GM18870 (cell line): ENCODE measurements at regions not wholly inside any gene's neighbourhood (a gene's known extent, or its start where the extent isn't known, plus 50 kb on each side); places are given as distances from the start of the nearest gene placed in this dataset.

Experiments
- ATAC-seq: cut with Tn5 transposase; IDR thresholded peaks from one replicate; pipeline ENCODE4 v1.9.1; 2021; ENCODE audit warnings: moderate library complexity; ENCODE audit not compliant: unreplicated experiment

DNA sequence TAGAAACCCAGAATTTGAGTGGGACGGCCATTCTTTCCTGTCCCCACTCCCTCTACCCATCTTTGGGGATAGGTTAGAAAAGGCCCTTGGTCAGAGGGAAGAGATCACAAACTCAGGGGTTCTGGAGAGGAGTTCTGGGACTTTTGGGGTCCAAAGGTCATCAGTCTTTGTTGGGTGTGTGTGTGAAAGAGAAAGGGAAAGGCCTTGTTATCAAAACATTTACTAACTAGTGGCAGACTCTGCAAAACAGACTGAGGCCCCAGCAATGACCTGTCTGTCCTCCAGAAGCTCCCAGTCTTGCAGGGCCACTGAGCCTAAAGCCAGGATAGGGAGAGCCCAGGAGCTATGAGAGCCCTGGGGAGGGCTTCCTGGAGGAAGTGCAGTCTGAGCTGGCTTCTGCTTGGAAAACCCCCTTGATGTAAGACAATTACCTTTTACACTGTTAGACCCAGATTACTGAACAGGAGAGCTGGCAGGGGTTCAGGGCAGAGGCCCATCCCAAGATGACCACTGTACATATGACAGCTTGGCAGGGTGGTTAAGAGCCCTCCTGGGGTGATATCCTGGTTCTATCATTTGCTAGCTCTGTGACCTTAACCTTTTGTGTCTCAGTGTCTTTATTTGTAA lies 429.1 kb upstream of the CCDC196 start:
- ATAC-seq = no peak

GRCh38 chr14:66065188-66065587 lies 421.0 kb upstream of the CCDC196 start:
- ATAC-seq = no peak

- ATAC-seq = no peak
Observed at GRCh38 chr14:66066981-66067776, 419.0 kb upstream of the CCDC196 start.

- no peak for ATAC-seq
Observed at GRCh38 chr14:66069036-66069435, 417.1 kb upstream of the CCDC196 start.

- ATAC-seq = no peak
Observed at GRCh38 chr14:66069830-66070541, 416.2 kb upstream of the CCDC196 start.

DNA sequence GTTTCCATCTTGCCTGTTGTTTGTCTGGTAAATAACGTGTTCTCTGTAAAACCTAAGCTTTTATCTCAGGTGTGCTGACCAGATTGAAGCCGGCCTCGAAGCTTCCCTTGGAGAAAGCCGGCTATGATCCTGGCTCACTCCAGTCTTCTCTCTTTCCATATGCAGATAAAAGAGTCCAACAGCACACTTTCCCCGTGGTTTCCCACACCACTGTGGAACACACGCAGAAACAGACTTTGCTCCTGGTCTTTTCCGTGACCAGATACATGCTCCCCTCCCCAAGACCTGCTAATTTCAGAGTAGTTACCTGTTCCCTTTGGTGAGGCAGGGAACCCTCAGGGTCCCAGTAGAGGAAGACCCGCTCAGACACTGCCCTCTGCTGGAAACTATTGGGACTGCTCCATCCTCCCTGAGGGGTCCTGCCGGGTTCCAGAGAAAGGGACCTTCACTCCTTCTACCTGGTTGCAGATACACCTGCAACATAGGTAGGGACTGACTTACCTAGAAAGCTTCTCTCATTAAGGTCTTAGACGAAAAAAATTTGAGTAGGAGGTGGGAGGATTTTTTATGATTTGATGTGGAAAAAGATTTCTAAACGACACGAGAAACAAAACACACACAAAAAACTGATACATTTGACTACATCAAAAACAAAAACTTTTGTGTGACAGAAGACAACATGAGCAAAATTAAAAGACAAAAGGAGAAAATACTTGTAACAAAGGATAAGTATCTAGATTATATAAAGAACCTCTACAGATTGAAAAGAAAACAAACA lies 415.4 kb upstream of the CCDC196 start:
- ATAC-seq = no peak

- ATAC-seq = no peak
Observed at GRCh38 chr14:66072190-66073084, 413.7 kb upstream of the CCDC196 start.

GRCh38 chr14:66074537-66074936 lies 411.6 kb upstream of the CCDC196 start:
- no peak for ATAC-seq

DNA sequence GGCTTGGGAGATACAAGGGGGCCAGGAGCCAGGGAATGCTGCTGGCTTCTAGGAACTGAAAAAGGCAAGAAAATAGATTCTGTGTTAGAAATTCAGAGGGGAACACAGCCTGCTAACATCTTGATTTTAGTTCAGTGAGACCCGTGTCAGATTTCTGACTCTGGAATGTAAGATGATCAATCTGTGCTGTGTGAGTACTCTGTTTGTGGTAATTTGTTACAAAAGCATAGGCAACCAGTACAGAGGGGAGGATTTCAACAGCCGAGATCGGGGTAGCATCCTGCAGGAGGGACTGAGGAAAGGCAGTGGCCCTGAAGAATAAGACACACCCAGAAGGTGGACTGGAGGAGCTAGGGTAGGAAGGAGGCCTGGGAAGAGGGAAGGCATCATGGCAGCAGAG lies 410.0 kb upstream of the CCDC196 start:
- ATAC-seq = no peak

DNA sequence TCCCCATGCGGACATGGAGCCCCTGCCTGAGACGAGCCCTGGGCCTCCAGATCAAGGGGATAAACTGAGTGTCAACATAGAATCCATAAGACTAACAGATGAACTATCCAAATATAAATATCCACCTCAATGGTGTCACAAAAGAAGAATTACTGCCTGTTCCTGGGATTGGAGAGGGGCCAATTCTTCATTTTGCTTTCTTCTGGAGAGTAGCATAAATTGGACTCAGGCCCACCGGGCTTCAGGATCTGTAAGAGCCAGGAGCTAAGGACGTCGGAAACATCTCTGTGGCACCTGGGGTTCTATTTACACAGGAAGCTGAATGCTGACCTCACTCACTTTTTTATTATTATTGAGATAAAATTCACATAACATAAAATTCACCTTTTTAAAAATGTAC lies 408.2 kb upstream of the CCDC196 start:
- ATAC-seq = no peak

- no peak for ATAC-seq
Observed at GRCh38 chr14:66081594-66082376, 404.4 kb upstream of the CCDC196 start.

GRCh38 chr14:66085224-66085623 lies 400.9 kb upstream of the CCDC196 start:
- ATAC-seq = no peak

DNA sequence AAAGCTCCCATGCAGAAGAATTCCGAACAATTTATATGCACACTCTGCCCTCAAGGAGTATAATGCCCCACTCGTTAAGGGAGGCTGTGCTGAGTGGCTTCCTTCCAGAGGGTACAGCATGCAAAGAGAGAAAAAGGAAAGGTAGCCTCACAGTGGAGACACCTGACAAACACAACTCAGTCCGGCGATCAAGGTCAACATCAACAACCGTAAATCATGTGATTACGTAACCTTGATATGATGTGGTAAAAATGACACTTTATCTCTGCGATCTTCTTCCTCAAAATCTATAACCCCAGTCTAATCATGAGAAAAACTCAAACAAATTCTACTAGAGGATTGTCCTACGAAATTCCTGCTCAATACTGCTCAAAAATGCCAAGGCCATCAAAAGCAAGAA lies 400.5 kb upstream of the CCDC196 start:
- ATAC-seq = no peak

DNA sequence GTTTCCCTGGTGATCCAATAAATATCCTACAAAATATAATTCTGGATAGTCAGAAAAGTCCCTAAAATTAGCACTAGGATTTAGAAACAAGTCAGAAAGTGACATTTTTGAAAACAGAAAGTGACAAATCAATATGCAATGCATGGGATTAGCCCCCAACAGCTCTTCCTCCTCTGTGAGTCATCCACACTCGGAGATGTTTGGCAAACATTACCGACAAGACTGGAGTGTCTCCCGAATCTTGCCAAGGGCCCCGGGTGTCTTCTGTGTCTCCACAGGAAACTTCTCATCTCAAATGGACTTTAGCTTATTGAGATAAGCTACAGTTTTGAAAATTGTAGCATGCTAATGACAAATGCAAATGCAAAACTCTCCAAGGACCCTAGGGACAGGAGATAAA lies 398.9 kb upstream of the CCDC196 start:
- no peak for ATAC-seq

DNA sequence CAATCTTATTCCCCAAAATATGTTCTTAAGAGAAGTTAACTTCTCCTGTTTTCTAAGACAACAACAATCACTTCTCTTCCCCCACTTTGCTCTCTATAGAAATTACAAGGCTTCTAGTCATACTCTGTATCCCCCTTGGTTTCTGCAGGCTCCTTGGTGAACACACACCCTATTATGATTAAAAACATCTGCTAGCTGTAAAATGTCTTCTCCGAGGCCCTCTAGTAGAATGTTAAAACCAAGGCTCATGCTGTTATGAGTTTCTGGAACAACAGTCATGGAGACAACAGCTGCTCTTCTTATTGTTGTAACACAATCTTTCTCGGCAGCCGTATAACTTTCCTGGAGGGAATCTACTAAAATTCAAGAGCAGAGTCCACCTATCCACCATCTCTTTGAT lies 397.5 kb upstream of the CCDC196 start:
- no peak for ATAC-seq

DNA sequence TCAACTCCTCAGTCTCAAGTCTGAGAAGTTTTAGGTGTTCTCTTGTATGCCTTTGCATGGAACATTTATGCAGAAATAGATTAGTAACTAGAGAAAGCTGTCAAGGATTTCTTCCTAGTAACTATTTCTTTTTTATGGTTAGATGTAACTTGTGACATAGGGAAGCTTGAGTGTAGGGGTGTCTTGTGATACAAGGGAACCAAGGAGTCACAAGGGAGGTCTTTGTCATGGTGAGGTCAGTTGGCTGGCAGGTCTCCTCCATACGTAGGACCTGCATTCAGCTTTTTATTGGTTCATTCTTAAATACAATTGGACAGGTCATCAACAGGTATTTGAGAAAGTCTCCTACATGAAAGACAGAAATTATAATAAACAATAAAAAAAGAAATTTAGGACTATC lies 394.0 kb upstream of the CCDC196 start:
- no peak for ATAC-seq

DNA sequence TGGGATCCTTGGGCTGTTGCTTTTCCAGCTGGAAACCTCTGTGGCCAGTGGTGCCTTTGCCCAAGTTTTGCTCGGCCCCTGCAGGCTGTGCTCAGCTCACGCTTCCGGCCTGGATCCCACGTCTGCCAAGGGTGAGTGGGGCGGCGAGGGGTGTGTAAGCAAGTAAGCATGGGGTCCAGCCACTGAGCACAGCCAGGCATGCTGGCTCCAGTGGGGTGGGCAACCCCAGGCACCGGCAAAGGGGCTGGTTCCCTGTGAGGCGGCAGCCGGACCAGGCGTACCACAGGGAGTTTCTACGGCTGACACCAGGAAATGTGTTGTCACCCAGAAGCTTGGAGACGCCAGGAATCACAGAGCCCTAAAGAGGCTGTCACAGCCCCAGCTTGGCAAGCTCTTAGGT lies 393.4 kb upstream of the CCDC196 start:
- no peak for ATAC-seq

DNA sequence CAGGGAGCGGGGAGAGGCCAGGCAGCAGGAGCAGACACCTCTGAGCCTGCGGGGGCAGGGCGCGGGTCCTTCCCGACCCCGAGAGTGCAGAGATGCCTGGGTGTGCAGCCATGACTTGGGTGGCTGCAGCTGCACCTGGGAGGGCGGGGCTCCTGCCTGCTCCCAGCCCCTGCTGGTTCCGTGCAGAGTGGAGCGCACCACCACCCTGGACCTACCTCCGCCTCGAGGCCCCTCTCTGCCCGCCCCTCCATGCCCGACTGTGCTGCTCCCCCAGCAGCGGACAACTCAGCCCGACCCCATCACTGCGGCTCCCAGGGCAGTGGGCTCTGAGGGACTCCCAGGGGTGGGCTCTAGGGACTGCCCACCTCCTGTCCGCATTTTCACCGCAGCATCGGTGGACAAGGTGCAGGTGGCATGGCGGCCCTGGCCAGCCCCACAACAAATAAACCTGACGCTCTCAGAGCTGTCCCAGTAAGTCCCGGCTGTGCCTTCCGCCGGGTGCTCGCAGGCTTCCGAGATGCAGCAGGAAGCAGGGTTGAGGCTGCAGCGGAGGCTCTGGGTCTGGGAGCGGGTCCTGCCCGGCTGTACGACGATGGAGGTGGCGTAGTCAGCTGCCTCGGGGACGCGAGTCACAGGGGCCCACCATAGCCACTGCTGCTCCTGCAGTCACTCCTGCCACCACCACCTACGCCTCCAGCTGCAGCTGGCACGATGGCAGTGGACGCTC lies 392.0 kb upstream of the CCDC196 start:
- ATAC-seq = no peak

GRCh38 chr14:66099451-66099850 lies 386.7 kb upstream of the CCDC196 start:
- ATAC-seq = no peak
